Loucy (cell line): ENCODE measurements at regions not wholly inside any gene's neighbourhood (a gene's known extent, or its start where the extent isn't known, plus 50 kb on each side); places are given as distances from the start of the nearest gene placed in this dataset.

ENCODE experiments used
- EZH2phosphoT487 ChIP-seq: fragments of 200-600 bp; IDR thresholded peaks from 2 replicates; pipeline ENCODE4 v1.6.1; 2018; ENCODE audit warnings: antibody characterized with exemption, mild to moderate bottlenecking, moderate library complexity, borderline replicate concordance
- TF ChIP-seq, protein P1 (sequence below): fragments of 200-600 bp; sonication (generic); conservative IDR thresholded peaks from 2 replicates; pipeline ENCODE4 v1.5.1; 2014; ENCODE audit warnings: mild to moderate bottlenecking, antibody characterized with exemption, low read length

DNA sequence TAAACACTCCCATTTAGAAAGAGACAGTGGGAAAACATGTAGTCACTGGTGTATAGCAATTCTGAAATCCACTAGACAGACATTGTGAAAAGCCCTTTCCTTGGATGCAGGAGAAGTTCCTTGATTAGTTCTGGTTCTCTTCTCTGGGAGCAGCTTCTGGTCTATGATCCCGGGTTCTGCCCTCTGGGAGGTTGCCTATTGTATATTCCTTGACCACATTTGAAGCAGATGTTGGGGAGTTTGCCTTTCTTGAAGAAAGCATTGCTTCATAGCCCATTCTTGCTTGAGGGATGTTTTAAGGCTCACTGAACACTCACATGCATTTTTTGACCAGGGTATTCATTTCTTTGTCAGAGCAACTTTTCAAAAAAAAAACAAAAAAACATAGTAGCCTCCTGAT, 211.9 kb downstream of the NDFIP2 start:
- TF ChIP-seq, protein P1, sequence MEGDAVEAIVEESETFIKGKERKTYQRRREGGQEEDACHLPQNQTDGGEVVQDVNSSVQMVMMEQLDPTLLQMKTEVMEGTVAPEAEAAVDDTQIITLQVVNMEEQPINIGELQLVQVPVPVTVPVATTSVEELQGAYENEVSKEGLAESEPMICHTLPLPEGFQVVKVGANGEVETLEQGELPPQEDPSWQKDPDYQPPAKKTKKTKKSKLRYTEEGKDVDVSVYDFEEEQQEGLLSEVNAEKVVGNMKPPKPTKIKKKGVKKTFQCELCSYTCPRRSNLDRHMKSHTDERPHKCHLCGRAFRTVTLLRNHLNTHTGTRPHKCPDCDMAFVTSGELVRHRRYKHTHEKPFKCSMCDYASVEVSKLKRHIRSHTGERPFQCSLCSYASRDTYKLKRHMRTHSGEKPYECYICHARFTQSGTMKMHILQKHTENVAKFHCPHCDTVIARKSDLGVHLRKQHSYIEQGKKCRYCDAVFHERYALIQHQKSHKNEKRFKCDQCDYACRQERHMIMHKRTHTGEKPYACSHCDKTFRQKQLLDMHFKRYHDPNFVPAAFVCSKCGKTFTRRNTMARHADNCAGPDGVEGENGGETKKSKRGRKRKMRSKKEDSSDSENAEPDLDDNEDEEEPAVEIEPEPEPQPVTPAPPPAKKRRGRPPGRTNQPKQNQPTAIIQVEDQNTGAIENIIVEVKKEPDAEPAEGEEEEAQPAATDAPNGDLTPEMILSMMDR: no peak
- no peak for TF ChIP-seq EZH2phosphoT487
